22Rv1 (cell line): ENCODE measurements at regions not wholly inside any gene's neighbourhood (a gene's known extent, or its start where the extent isn't known, plus 50 kb on each side); places are given as distances from the start of the nearest gene placed in this dataset.

Experiments used
- H3K27ac ChIP-seq: fragments of 450-650 bp; 2 replicates; pipeline ENCODE4 v1.5.1; 2017
- ZFX ChIP-seq: fragments of 450-650 bp; IDR thresholded peaks from 2 replicates; pipeline ENCODE4 v1.6.1; 2017; ENCODE audit warnings: antibody characterized with exemption, borderline replicate concordance
- TF ChIP-seq, protein P1 (sequence below): fragments of 450-650 bp; IDR thresholded peaks from 2 replicates; pipeline ENCODE4 v1.5.1; 2017; ENCODE audit warnings: mild to moderate bottlenecking

DNA sequence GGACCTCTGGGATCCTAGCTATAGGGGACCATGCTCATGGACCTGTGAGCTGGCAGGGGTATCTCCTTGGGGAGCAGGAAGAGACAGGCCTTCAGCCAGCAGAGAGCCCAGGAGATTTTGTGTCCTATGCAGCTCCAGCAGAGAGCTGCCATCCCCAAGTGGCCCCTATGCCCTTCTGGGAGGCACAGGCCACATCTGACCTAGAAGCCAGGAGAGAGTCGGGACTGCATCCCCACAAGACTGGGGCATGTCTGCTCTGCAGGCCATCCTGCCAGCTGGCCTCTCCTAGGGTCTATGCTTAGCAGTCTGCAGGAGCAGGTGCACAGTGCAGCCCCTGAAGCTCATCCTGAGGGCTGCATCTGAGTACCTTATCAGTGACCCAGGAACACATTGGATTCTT, 279.5 kb downstream of the KIF2B start:
- no peak overlapping the region for H3K27ac ChIP-seq
- TF ChIP-seq, protein P1, sequence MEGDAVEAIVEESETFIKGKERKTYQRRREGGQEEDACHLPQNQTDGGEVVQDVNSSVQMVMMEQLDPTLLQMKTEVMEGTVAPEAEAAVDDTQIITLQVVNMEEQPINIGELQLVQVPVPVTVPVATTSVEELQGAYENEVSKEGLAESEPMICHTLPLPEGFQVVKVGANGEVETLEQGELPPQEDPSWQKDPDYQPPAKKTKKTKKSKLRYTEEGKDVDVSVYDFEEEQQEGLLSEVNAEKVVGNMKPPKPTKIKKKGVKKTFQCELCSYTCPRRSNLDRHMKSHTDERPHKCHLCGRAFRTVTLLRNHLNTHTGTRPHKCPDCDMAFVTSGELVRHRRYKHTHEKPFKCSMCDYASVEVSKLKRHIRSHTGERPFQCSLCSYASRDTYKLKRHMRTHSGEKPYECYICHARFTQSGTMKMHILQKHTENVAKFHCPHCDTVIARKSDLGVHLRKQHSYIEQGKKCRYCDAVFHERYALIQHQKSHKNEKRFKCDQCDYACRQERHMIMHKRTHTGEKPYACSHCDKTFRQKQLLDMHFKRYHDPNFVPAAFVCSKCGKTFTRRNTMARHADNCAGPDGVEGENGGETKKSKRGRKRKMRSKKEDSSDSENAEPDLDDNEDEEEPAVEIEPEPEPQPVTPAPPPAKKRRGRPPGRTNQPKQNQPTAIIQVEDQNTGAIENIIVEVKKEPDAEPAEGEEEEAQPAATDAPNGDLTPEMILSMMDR = no peak
- no peak for TF ChIP-seq ZFX

DNA sequence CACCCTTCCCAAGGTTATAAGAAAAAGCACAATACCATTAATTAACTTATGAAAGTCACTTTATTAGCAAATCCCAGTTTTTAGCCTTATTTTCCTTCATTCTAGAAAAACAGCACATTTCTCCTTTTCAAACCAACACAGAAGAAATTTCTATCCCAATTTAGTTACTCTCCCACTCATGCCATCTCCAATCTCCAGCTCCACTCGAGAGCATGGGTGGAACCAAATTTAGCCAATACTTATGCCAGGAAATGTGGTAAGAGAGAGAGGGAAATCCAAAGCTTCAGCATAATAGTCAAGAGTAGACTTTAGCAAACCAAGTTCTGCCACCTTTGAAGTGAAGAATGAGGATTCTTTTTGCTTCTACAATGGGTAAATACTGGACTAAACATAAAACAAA, 288.8 kb downstream of the KIF2B start:
- TF ChIP-seq, protein P1 = no peak
- TF ChIP-seq ZFX = no peak

DNA sequence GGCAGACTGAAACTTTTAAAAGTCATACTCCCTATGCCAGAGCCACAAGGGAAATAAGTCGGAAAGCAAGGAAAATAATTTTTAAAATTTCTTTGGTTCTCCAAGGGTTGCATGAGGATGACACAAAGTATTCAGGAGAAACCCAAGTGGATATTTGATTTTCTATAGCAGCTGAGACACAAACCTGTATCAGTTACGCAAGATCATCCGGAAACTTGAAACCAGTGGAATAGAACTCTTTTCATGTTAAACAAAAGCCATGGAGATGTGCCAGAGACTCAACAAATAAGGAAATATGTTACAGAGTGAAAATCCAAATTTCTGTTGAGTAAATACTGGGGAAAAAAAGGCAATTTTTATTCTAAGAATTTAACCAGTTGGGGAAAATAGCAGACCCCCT, 294.7 kb downstream of the KIF2B start:
- TF ChIP-seq, protein P1 = no peak
- no peak for TF ChIP-seq ZFX

More for the DNA sequence above, 288.8 kb downstream of the KIF2B start:
- H3K27ac ChIP-seq = no peak overlapping the region

DNA sequence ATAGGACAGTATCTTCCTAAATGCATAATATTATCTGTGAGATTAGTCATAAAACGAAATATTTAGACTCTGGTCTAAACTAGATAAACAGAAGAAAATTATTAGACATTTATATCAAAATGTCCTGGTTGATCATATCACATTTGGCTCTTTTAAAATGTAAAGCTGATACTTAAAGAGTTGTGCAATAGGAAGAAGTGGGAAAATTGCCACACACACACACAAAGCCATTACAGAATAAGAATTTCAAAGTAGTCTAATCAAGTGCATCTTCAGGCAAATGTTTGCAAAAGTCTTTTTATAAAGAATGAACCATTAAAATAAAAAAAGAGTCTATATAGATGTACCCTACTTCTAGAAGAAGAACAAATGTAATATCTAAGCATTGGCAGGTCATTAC, 301.7 kb downstream of the KIF2B start:
- H3K27ac ChIP-seq = no peak overlapping the region
- TF ChIP-seq, protein P1 = no peak
- no peak for TF ChIP-seq ZFX

More for the DNA sequence above, 294.7 kb downstream of the KIF2B start:
- no peak overlapping the region for H3K27ac ChIP-seq

DNA sequence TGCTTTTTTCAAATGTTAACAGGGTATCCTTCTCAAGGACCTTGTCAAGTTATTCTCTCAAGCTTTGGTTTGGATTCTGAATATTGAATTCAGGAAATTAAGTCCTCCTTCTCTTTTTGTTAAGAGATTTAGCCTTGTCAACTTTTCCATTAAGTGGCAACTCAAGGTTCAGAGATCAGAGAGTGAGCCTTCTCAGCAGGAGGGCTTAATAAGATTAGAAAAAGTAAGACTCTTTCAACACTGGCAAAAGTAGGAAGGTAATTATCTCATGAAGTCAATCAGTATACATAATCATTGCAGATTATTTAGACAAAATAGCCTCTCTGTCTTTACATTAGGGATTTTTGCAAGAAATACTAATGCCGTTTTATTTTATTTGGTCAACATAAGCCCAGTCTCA, 330.7 kb downstream of the KIF2B start:
- TF ChIP-seq ZFX = no peak
- TF ChIP-seq, protein P1 = no peak

DNA sequence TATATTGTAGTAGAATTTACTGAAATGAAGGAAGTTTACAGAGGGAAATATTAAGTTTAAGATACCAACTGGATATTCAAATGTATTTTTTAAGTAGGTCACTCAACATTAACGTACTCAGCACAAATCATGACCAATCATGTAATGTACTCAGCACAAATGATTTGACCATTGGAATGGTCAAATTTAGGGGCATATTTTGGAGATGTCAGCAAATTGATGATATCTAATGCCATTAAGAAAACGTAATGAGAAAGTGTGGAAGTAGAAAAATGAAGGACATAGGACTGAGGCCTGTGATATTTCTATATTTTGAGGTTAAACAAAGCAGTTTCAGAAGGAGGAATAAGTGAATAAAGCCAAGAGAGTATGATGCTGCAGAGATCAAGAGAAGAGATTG, 334.8 kb downstream of the KIF2B start:
- H3K27ac ChIP-seq = no peak overlapping the region
- TF ChIP-seq ZFX = no peak
- TF ChIP-seq, protein P1 = no peak

More for the DNA sequence above, 330.7 kb downstream of the KIF2B start:
- H3K27ac ChIP-seq = no peak overlapping the region

DNA sequence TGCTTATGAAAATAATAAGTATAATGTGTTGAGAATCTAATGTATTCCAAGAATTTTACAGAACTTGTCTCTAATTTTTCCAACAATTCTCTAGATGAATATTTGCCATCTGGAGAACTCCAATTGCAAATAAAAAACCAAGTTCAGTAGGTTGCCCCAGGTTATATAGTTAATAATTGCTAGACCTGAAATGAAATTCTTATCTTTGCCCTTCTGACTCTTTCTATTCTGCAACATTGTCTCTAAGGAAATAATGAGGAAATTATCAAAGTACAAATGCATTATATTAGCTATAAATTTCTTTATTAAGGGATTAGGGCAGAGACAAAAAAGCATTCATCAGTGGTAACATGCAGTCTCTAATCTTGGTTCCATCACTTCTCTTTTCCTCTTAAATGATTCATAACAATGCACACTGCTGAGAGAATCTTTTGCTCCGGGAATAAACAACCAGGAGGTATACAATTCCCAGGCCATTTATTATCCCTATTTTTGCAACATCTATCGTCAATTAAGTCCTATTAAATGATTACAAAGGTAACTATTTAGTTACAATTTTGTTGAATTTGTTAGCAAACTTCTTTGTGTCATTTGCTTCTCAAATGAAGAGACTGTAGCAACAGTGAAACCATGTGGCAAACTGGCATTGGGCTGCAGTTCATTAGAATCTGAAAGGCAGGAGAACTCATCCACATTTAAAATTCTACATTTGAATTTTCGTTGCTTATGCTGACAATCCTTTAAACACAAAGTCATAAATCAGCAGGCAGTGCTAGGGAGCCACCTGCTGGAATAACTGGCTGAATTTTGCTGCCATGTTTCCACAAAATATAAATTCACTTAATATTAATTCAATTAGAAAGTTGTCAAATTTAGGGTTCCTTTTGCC, 349.6 kb downstream of the KIF2B start:
- TF ChIP-seq, protein P1 = peak; percentile 92
- TF ChIP-seq ZFX = no peak
- peak overlapping the region; percentile 74 for H3K27ac ChIP-seq
